Endometrial microvascular endothelial cells (primary cell): ENCODE measurements at regions not wholly inside any gene's neighbourhood (a gene's known extent, or its start where the extent isn't known, plus 50 kb on each side); places are given as distances from the start of the nearest gene placed in this dataset.

Experiments used
- in situ Hi-C: cut with HindIII; loops from 2 replicates; pipeline ENCODE4 v1.10.0; 2017; ENCODE audit warnings: low sequenced_read_pairs, low pct_unique_long_range_greater_than_20kb; ENCODE audit errors: inconsistent ontology term

DNA sequence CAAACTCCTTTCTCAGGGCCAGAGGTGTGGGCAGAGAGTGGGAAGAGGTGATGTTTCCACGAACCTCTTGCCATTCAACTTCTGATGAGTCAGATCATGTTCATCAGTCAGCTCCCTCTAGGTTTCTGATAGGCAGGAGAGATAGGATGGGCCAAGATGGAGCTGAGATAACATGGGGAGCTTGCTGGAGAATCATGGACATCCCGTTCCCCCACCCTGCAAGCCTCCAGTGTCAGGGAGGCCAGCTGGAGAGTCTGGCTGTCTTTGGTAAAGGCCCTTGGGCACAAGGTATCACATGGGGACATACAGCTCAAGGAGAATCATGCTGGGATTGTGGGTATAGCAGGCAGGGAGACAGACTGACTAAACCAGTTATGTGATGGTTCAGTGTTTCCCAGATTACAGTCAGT lies 136.0 kb upstream of the IRX3 start:
- in situ Hi-C loops, result no loop called here

DNA sequence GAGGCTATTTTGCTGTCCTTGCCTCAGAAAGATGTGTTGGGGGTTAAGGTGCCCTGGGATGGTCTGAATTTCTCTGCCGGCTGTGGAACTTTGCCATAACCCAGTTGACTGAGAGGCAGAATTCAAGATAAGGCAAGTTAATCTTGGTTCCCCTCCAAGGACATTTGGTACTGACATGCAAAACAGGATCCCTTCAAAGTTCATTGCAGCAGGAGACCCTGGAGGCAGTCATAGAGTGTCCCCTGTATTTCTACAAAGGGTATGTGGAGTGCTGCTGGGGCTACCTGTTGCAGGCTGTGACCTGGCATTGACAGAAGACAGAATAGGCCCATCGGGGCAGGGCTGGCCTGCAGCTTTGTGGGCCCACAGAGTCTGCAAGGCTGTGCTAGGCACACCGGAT lies 135.6 kb upstream of the IRX3 start:
- in situ Hi-C loops, result no loop called here

DNA sequence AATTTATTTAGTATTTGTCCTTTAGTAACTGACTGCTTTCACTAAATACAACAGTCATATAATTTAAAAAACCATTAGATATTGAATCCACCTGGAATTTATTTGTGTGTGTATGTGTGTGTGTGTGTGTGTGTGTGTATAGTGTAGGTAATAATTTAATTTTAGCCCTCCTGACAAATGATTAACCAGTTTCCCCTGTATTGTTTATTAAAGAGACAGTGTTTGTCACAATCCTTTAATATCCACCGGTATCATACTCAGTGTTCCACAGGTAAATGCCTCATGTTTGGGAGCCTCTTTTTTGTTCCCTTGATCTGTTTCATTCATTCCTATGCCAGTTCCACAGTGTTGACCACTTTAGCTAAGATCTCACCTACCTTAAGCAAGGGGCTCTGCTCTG lies 134.6 kb upstream of the IRX3 start:
- in situ Hi-C loops, result no loop called here

DNA sequence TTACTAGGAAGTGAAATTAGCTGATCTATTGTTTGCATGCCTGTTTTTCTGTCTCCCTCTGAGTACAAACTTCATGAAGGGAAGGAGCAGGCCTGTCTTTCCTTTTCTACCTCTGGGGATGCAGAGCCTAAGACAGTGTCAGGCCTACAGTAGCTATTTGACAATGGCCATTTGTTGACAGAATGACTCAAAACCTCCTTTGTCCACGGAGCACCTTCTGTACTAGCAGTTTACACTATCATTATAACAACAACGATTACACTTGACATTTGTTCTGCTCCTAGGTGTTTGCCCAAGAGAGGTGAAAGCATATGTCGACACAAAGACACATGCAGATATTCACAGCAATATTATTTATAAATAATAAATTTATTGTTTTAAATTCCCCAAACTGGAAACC lies 132.3 kb upstream of the IRX3 start:
- in situ Hi-C loops, result no loop called here

DNA sequence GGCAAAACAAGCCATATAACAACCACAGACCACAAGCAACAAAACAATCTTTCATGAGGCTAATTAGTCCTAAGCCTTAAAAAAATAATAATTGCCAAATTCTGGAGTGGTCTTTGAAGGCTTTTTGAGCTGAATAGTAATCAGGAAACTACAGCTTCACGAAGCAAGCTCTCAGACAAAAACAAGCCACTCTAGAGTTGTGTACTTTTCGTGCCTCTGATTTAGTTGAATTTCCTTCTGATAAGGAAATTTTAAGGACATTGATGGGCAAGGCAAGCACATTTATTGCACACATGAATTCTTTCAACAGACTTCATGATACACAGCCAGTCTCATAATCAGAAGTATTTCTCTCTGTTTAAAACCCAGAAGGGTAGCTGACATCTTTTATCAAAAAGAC lies 130.8 kb upstream of the IRX3 start:
- in situ Hi-C loops, result no loop called here

DNA sequence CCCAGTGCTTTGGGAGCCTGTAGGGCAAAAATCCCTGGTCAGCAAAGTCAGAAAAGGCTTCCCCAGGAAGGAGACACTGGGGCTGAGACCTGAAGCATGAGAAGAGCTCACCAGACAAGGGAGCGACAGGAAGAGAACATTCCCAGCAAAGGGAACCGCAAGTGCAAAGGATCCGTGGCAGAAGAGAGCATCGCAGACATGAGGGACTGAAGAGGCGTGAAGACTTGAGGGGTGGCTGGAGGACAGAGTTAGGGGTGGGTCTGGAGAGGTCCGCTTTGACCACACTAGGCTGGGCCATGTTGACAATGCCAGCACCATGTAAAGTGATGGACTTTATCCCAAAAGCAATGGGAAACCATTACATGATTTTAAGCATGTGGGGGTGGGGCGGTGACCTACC lies 128.1 kb upstream of the IRX3 start:
- in situ Hi-C loops, result no loop called here

DNA sequence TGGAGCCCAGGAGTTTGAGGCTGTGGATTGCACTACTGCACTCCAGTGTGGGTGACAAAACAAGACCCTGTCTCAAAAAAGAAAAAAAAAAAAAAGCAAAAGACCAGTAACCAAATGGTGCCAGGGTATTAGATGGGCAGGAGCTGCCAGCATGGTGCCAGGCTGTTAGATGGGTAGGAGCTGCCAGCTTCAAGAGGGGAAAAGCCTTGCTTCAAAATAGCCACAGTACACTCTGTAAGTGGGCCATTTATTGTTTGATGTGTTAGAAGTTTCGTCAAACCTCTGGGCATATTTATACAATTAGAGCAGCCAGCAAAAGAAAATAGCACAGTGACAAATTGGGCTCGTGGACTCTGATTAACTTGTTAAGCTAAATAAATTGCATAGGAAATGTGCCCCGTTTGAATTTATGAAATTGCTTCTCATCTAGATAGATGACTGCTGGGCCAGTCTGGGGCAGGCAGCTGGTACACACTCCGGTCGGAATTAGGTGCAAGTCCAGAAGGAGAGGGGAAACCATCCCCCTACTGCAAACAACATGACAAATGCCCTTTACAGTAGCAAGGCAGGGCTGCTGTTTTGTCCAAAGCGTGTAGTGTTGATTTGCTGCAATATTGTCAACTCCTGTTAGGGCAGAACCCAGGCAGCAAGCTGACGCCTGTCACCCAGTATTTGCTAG lies 126.3 kb upstream of the IRX3 start:
- in situ Hi-C loops, result no loop called here

DNA sequence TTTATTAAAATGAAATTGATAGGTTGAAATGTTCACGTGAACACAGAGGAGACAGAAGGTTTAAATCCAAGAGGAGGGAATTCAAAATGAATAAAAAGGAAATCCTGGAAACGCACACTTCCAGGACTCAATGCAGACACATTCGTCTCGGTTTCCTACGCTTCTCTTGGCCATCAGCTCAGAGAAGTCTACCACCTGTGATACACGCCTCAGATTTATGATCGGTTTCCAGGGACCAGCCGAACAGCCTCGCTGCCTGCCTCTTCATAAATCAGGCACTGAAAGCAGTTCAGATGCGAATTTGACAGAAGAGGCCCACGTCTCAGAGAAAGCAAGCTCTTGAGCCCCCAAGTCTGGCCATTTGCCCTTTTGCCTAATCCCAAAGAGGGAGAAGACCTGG lies 125.5 kb upstream of the IRX3 start:
- in situ Hi-C loops, result no loop called here

DNA sequence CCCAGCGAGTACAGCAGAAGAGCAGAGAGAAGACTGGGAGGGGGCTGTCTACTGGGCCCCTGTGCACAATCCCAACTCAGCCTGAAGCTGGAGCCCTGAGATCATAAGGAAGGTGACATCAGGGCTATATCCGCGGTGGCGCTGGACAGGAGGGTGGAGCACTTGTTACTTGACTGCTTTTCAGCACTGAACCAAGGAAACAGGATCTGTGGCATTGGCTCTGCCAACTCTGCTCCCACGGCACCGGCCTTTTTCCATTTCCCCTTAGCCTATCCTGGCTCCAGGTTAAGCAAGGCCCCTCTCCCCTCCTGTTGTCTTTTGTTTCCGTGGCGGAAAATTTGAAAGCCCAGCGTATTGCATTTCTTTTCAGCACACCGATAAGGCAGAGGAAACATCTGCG lies 125.0 kb upstream of the IRX3 start:
- in situ Hi-C loops, result no loop called here

DNA sequence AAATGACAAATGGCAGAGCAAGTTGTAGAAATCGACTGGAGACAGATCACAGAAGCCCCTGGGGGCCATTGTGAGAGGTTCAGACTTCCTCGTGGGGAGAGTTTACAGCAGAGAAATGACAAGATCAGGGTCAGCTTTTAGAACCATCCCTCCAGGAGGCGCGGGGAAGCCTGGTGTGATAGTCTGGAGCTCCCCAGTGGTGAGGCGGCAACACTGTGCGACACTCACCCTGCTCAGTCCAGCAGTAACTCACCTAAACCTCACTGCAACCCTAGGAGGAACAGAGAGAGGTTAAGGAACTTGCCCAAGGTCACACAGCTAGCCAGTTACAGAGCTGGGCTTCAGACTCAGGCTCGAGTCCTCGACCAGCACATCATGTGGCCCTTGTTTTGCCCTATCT lies 123.4 kb upstream of the IRX3 start:
- in situ Hi-C loops, result no loop called here

DNA sequence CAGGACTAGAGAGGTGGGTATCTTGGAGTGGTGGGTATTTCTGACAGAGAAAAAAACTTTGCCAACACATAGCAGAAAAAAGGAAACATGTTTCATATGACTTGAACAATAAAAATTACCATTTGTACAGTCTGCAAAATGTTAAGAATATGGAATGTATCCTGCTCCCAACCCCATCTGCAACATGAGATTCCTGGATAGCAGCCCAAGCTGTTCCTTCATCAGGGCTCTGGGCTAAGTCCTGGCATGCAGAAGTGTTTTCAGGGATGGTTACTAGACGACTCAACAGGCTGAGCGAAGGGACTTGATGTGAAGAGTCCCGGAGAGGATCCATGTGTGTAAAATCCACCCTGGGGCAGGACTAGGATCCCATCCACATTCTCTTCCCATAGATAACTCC lies 121.0 kb upstream of the IRX3 start:
- in situ Hi-C loops, result no loop called here

DNA sequence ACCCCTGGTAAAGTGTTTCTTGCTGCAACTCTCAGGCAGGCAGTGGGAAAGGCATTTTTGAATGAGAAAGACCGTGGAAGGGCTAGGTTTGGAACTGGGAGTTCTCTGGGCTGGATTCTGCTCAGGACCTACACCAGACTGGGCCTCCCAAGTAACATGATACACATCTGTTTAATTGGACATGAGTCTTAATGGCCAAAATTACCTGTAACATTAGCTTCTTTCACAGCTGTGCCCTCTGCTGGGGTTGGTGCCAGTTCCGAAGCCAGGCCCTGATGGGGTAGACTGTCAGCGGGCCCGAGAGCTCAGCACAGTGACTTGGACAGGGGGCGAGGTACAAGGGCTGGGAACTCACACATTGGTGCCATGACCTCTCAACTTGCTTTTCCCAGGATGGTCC lies 118.9 kb upstream of the IRX3 start:
- in situ Hi-C loops, result no loop called here

DNA sequence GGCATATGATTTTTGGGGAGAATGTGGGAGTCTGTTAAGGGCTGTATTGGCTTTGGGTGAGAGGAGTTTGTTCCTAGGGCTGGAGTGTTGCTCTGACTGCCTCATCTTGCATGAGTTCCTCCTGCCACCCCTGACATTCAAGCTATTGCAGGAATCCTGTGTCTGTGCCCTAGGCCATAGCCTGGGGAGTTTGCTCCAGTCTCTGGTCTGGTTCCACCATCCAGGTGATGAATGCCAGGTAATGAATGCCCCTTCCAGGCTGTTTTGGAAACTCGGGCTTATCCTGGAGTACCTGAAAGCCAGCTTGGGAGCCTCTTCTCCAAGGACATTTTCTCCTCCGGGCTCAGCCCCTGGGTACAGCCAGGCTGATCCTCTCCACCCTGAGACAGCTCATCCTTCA lies 117.0 kb upstream of the IRX3 start:
- in situ Hi-C loops, result no loop called here

DNA sequence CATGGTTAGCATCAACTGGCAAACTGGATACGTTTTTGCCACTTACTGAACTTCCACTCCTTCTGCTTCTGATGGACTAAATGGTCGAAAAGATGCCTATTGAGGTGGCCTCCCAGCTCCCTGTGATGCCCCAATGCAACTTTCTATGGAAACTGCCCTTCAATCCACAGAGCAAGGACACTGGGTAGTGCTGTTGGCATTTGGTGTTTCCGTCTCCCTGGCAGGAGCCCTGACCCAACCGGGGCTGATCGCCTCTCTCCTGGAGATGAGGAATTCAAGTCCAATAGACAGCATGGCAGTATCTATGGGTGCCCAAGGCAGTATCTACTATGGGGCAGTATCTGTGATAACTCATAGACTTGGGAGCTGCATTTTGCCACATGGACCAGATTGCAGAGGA lies 116.3 kb upstream of the IRX3 start:
- in situ Hi-C loops, result no loop called here

DNA sequence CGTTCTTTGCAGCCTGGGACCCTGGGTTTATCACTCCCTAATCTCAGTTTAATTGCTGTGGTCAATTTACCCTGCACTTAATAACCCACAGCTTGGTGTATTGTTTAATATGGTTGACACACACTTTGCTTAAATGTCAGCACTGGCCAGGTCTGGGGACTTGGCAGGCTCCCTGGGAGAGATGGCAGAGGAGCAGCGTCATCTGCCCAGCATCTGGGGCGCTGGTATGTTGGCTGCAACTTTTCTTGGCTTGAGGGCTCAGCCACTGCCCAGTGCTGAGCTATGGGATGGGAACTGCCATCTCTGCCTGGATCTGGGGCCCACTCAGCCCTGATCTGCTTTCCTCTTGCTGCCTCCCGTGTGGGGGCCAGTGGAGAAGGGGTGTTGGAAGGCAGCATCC lies 115.7 kb upstream of the IRX3 start:
- in situ Hi-C loops, result no loop called here

DNA sequence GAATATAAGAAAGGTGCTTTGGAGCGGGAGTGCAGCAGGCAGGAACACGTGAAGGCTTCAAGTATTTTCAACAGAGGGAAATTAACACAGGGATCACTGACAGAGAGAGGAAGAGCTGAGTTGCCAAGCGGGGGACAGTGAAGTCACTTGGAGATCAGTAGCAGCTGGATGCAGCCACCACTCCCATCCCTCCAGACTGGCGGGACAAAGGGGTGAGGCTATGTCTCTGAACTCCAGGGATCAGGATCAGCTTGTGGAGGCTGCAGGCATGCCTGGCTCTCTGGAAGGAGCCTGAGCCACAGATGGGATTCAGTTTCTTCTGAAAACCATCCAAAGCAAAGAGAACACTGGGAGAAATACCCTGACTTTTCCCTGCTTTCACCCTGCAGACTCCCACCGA lies 113.7 kb upstream of the IRX3 start:
- in situ Hi-C loops, result no loop called here

DNA sequence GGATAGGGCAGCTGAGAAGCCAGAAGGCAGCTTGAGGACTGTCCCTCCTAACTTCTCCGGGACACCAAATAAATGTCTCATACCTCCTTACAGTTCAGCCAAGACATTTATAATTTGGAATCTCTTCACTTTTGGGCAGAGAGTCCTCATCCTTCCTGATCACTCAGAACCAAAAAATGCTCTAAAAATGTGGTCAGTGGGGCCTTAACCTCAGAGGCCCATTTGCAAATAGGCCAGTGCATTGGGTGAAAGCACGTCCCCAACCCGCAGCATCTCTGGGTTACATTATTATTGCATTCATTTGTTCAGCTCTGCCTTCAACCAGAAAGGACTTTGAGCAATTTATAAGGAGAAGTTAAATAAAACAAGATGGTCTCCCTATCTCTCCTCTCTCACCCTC lies 112.4 kb upstream of the IRX3 start:
- in situ Hi-C loops, result no loop called here

DNA sequence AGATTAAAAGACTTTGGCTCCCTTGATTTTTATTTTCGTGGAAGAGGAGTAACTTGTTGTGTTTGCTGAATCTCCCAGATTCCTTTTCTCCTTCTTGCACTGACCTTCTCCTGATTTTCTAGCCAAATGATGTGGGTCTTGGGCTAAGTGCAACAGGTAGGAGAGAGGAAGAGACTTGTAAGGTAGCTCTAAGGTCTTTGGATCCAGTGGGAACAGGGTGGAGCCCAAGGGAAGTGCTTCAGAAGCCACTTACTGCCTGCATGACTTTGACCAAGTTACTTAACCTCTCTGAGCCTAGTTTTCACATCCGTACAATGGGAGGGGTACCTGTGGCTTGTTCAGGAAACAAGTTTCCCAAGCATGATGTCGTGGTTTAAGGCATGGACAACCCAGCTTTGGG lies 111.3 kb upstream of the IRX3 start:
- in situ Hi-C loops, result no loop called here

DNA sequence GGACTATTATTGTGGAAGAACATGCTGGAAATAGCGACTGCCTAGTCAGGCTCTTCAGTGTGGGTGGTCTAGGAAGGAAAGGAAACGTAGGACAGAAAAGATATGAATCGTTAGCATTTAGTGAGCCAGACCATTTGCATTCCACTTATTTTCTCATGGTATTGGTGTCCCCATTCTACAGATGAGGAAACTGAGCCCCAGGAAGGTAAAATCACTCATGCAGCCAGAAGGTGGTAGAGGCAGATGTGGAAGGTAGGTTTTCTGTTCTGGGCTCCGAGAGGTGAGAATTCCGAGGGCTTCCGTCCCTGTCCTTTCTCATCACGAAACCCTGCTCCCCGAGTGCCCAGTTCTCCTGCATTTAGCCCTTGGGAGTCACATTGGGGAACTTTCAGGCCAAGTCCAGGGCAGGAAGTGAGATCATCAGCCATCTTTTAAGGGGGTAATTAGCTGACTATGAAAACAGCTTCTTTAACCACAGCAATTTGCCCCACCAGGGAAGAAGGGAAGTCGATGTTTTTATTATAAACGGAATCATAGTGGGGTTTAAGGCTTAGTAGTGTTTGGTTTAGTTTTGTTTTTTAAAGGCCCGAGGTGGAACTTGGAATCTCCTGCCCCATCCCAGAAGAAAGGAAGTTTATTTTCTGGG lies 110.7 kb upstream of the IRX3 start:
- in situ Hi-C loops, result no loop called here

DNA sequence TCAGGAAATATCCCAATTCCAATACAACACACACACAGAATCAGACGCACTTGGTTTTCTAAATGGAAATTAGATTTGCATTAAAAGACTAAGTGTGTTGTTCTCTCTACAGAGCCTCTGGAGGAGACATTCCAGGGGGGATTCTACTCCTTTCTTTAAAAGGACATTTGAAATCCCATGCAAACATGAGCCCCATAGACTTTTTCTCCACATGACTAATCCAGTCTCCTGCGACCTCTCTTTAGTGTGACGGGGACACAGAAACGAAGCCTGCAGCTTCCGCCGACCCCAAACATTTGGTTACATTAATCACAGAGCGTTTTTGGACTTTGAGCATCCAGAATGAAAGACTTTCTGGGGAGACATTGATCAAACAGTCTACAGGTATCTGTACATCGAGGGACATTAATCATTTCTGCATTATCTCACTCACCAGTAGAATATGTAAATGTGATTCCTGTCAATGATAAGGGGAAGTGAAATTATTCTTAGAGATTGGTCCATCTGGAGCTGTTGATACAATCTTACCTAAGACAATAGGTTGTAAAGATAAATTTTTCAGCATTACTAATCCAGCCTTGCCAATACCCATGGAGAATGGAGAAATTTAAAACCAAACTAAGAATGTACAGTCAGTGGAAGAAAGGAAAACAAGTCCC lies 103.4 kb upstream of the IRX3 start:
- in situ Hi-C loops, result no loop called here

DNA sequence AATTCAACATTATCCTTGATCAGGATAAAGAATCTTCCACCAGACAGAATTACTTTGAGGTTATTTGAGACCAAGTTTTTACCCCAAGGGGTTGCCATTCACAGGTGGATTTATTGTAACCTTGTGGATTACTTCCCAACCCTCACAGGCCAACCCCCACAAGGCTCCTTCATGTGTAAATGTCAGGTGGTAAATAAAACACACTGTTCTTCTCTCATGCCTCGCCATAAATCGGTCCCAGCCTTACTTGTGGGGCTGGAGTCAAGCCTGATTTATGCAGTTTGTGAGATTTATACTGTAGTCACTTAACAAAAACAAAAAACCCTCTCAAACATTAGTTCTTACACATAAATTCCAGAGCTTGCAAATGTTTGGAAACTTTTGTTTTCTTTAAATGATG lies 98.6 kb upstream of the IRX3 start:
- in situ Hi-C loops, result no loop called here
